ENCODE measurements at regions not wholly inside any gene's neighbourhood (a gene's known extent, or its start where the extent isn't known, plus 50 kb on each side); places are given as distances from the start of the nearest gene placed in this dataset.

DNA sequence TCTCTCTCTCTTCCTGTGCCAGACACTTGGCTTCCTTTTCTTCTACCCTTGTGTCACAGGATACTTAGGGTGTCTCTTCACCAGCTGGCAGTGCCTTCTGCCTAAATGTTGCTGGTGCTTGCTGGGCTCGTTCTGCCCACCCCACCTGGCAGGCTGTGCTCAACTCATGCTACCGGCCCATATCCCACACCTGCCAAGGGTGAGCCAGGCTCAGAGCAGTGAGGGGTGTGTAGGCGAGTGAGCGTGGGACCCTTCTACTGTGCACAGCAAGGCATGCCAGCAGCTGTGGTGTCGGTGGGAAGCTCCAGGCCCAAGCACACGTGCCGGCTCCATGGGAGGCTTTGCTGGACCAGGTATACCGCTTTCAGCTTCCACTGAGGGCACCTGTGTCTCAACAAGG, 1626.7 kb upstream of the ACO1 start:
- H2BK12ac ChIP-seq (ENCODE audit: insufficient read length, low read depth, low read length) = no peak overlapping the region
- DNase-seq = no peak
- no CpG with 5 or more reads among the region's 8 CpGs for WGBS (ENCODE audit: extremely low coverage, insufficient read length, low lambda C conversion rate)
- H3K27me3 Mint-ChIP-seq (ENCODE audit: low read depth) = no peaks in the 10 kb centered on the region; the same call in 1 of the 2 replicates
- H2AK5ac ChIP-seq (ENCODE audit: insufficient read length, low read length) = no peak overlapping the region
- no peak overlapping the region for H2BK120ac ChIP-seq (ENCODE audit: low read depth, low read length, poor library complexity, severe bottlenecking)
- no peak overlapping the region for H3K4me3 Mint-ChIP-seq
- TF ChIP-seq, protein P1, sequence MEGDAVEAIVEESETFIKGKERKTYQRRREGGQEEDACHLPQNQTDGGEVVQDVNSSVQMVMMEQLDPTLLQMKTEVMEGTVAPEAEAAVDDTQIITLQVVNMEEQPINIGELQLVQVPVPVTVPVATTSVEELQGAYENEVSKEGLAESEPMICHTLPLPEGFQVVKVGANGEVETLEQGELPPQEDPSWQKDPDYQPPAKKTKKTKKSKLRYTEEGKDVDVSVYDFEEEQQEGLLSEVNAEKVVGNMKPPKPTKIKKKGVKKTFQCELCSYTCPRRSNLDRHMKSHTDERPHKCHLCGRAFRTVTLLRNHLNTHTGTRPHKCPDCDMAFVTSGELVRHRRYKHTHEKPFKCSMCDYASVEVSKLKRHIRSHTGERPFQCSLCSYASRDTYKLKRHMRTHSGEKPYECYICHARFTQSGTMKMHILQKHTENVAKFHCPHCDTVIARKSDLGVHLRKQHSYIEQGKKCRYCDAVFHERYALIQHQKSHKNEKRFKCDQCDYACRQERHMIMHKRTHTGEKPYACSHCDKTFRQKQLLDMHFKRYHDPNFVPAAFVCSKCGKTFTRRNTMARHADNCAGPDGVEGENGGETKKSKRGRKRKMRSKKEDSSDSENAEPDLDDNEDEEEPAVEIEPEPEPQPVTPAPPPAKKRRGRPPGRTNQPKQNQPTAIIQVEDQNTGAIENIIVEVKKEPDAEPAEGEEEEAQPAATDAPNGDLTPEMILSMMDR (conservative IDR thresholded peaks at IDR 0.05) = no peak
- H3K79me1 ChIP-seq (ENCODE audit: insufficient read depth, low read depth, low read length, poor library complexity, severe bottlenecking) = no peaks in the 10 kb centered on the region
- no peaks in the 10 kb centered on the region for H4K20me1 ChIP-seq (ENCODE audit: control insufficient read depth, insufficient read depth, insufficient read length)
- no peak overlapping the region for H3K4ac ChIP-seq (ENCODE audit: low read depth, low read length)
- no peak overlapping the region for H3K4me2 ChIP-seq (ENCODE audit: insufficient read depth, insufficient read length, low read length)
- no peak overlapping the region for H3K27ac ChIP-seq (ENCODE audit: insufficient read length, low read depth, low read length)
- no peak overlapping the region for H2BK5ac ChIP-seq (ENCODE audit: insufficient read length, low read length)
- no peak overlapping the region for H3K23ac ChIP-seq (ENCODE audit: insufficient read length, low read depth, low read length)
- H3K18ac ChIP-seq (ENCODE audit: insufficient read length, low read depth, low read length) = no peak overlapping the region
- no peak overlapping the region for H3K27ac Mint-ChIP-seq
- no peak overlapping the region for H4K8ac ChIP-seq (replicated peaks; ENCODE audit: insufficient read length, low read depth, low read length)
- H3K23me2 ChIP-seq (ENCODE audit: insufficient read length, low read depth, low read length, poor library complexity, severe bottlenecking) = no peaks in the 10 kb centered on the region
- H3K27me3 ChIP-seq (ENCODE audit: insufficient read depth, low read length) = no peaks in the 10 kb centered on the region
- H2AFZ ChIP-seq (ENCODE audit: low read length) = no peak overlapping the region
- no peaks in the 10 kb centered on the region; the same call in 1 of the 2 replicates for H3K79me2 ChIP-seq (ENCODE audit: insufficient read depth, low read length)
- no peak overlapping the region for H4K91ac ChIP-seq (ENCODE audit: insufficient read length, low read depth, low read length)
- no peak overlapping the region for H3T11ph ChIP-seq (ENCODE audit: low read length)
- peaks cover 3 to 6% of the 10 kb centered on the region in 2 experiments for H3K9me3 Mint-ChIP-seq
- peaks cover 0 to 22% (median 5%) of the 10 kb centered on the region in 3 experiments; a peak in 5 of 7 replicates for H3K36me3 Mint-ChIP-seq (ENCODE audit: insufficient read depth in 1 of 3, low read depth in 3 of 3)
- peaks cover 20 to 26% of the 10 kb centered on the region in 2 experiments for H3K4me1 Mint-ChIP-seq
- H2BK20ac ChIP-seq (ENCODE audit: low read depth, low read length, poor library complexity, severe bottlenecking) = no peak overlapping the region
- no peak overlapping the region for H4K5ac ChIP-seq (ENCODE audit: insufficient read length, low read depth, low read length)
- H3K9me3 ChIP-seq (ENCODE audit: control insufficient read depth, low read depth, low read length) = peaks cover 7% of the 10 kb centered on the region
- no peak overlapping the region for H3K14ac ChIP-seq (ENCODE audit: insufficient read depth, low read length)
- no peak overlapping the region for H3K56ac ChIP-seq (ENCODE audit: insufficient read length, low read depth, low read length)
- H3K4me1 ChIP-seq (ENCODE audit: insufficient read depth, low read length) = no peaks in the 10 kb centered on the region
- no peak overlapping the region for H2BK15ac ChIP-seq (ENCODE audit: low read depth, low read length)
- no peak overlapping the region for H3K9ac ChIP-seq (ENCODE audit: extremely low read depth, insufficient read length, low read length)

Measured in H9 (cell line).